ENCODE measurements at regions not wholly inside any gene's neighbourhood (a gene's known extent, or its start where the extent isn't known, plus 50 kb on each side); places are given as distances from the start of the nearest gene placed in this dataset.

- no peak for ATAC-seq
- TF ChIP-seq ZNF70 (CRISPR knock-in tag; IDR thresholded peaks at IDR 0.05) (no peak), SNAI2 (CRISPR knock-in tag; IDR thresholded peaks at IDR 0.05) (no peak), OSR1 (CRISPR knock-in tag; IDR thresholded peaks at IDR 0.05) (no peak), ZNF8 (CRISPR knock-in tag; IDR thresholded peaks at IDR 0.05) (no peak), BACH2 (CRISPR knock-in tag; IDR thresholded peaks at IDR 0.05; ENCODE audit: borderline replicate concordance) (no peak), CSDC2 (CRISPR knock-in tag; IDR thresholded peaks at IDR 0.05) (no peak), CREB5 (CRISPR knock-in tag; IDR thresholded peaks at IDR 0.05; ENCODE audit: low read depth) (no peak), GLIS3 (CRISPR knock-in tag; IDR thresholded peaks at IDR 0.05) (no peak), TOX (CRISPR knock-in tag; IDR thresholded peaks at IDR 0.05; ENCODE audit: borderline replicate concordance) (no peak), ZFP30 (CRISPR knock-in tag; IDR thresholded peaks at IDR 0.05) (no peak), PATZ1 (CRISPR knock-in tag; IDR thresholded peaks at IDR 0.05; ENCODE audit: borderline replicate concordance) (no peak), PPARA (CRISPR knock-in tag; IDR thresholded peaks at IDR 0.05; ENCODE audit: borderline replicate concordance) (no peak), ISL1 (CRISPR knock-in tag; IDR thresholded peaks at IDR 0.05) (no peak), ARNTL (CRISPR knock-in tag; IDR thresholded peaks at IDR 0.05; ENCODE audit: borderline replicate concordance, low read depth) (no peak), RARB (CRISPR knock-in tag; IDR thresholded peaks at IDR 0.05) (no peak), ZC3H10 (CRISPR knock-in tag; IDR thresholded peaks at IDR 0.05) (no peak), ZNF565 (CRISPR knock-in tag; conservative IDR thresholded peaks at IDR 0.05; ENCODE audit: low read depth) (no peak), ZFP3 (CRISPR knock-in tag; IDR thresholded peaks at IDR 0.05) (no peak), TCF4 (CRISPR knock-in tag; IDR thresholded peaks at IDR 0.05; ENCODE audit: borderline replicate concordance) (no peak)
Observed at GRCh38 chr20:48375804-48376203, 452.0 kb downstream of the PREX1 start.

- no peak for TF ChIP-seq PPARA (CRISPR knock-in tag; IDR thresholded peaks at IDR 0.05; ENCODE audit: borderline replicate concordance)
- TF ChIP-seq POU6F1 (CRISPR knock-in tag; IDR thresholded peaks at IDR 0.05; ENCODE audit: borderline replicate concordance, low read depth), result no peak
- TF ChIP-seq CSRNP3 (CRISPR knock-in tag; IDR thresholded peaks at IDR 0.05), result no peak
- no peak for TF ChIP-seq CREB5 (CRISPR knock-in tag; IDR thresholded peaks at IDR 0.05; ENCODE audit: low read depth)
- TF ChIP-seq BACH2 (CRISPR knock-in tag; IDR thresholded peaks at IDR 0.05; ENCODE audit: borderline replicate concordance), result no peak
- ATAC-seq, result no peak
Observed at GRCh38 chr20:48374991-48375595, 452.7 kb downstream of the PREX1 start.

- peak; percentile 66 for ATAC-seq
Observed at GRCh38 chr20:48374031-48374907, 453.5 kb downstream of the PREX1 start.

Measured in SK-N-SH treated with all-trans-retinoic acid at 6 μM for 48 hours (cell line).